GM23248 (cell line): ENCODE measurements at regions not wholly inside any gene's neighbourhood (a gene's known extent, or its start where the extent isn't known, plus 50 kb on each side); places are given as distances from the start of the nearest gene placed in this dataset.

Experiments used
- DNase-seq: peaks from one replicate; pipeline ENCODE4 v3.0.0-alpha.2; 2015
- H2AFZ ChIP-seq: fragments of 200-600 bp; sonication (generic); 2 replicates; pipeline ENCODE4 v1.6.1; 2016; ENCODE audit warnings: antibody characterized with exemption
- H3F3A ChIP-seq: fragments of 200-600 bp; sonication (generic); 2 replicates; pipeline ENCODE4 v1.6.1; 2016; ENCODE audit warnings: mild to moderate bottlenecking, antibody characterized with exemption, mixed run types; ENCODE audit not compliant: insufficient read depth
- H3K27ac ChIP-seq: fragments of 200-600 bp; sonication (generic); 2 replicates; pipeline ENCODE4 v1.5.1; 2016; ENCODE audit warnings: mild to moderate bottlenecking
- H3K27me3 ChIP-seq: fragments of 200-600 bp; sonication (generic); replicated peaks from 2 replicates; pipeline ENCODE4 v1.6.1; 2016; ENCODE audit warnings: mild to moderate bottlenecking; ENCODE audit not compliant: insufficient read depth
- H3K36me3 ChIP-seq: fragments of 200-600 bp; sonication (generic); 2 replicates; pipeline ENCODE4 v1.6.1; 2016; ENCODE audit warnings: low read depth, mild to moderate bottlenecking
- H3K4me1 ChIP-seq: fragments of 200-600 bp; sonication (generic); 2 replicates; pipeline ENCODE4 v1.6.1; 2016; ENCODE audit warnings: mild to moderate bottlenecking; ENCODE audit not compliant: insufficient read depth
- H3K4me2 ChIP-seq: fragments of 200-600 bp; sonication (generic); one replicate; pipeline ENCODE4 v1.6.1; 2016; ENCODE audit warnings: mild to moderate bottlenecking; ENCODE audit not compliant: unreplicated experiment
- H3K4me3 ChIP-seq: fragments of 200-600 bp; sonication (generic); 2 replicates; pipeline ENCODE4 v1.5.1; 2016; ENCODE audit warnings: mild to moderate bottlenecking
- H3K79me2 ChIP-seq: fragments of 200-600 bp; sonication (generic); 2 replicates; pipeline ENCODE4 v1.6.1; 2016; ENCODE audit warnings: mild to moderate bottlenecking; ENCODE audit not compliant: insufficient read depth
- H3K9ac ChIP-seq: fragments of 200-600 bp; sonication (generic); 2 replicates; pipeline ENCODE4 v1.6.1; 2016; ENCODE audit warnings: mild to moderate bottlenecking
- H3K9me2 ChIP-seq: fragments of 200-600 bp; sonication (generic); 2 replicates; pipeline ENCODE4 v1.6.1; 2016; ENCODE audit warnings: mixed run types, mild to moderate bottlenecking, moderate library complexity; ENCODE audit not compliant: insufficient read depth
- H3K9me3 ChIP-seq: fragments of 200-600 bp; sonication (generic); one replicate; pipeline ENCODE4 v1.6.1; 2017; ENCODE audit warnings: low read depth
- H4K20me1 ChIP-seq: fragments of 200-600 bp; sonication (generic); 2 replicates; pipeline ENCODE4 v1.6.0; 2016; ENCODE audit not compliant: insufficient read depth
- EZH2 ChIP-seq: fragments of 200-600 bp; sonication (generic); IDR thresholded peaks from 2 replicates; pipeline ENCODE4 v1.6.1; 2018; ENCODE audit warnings: antibody characterized with exemption, mild to moderate bottlenecking; ENCODE audit not compliant: insufficient read depth, poor library complexity, severe bottlenecking
- EZH2phosphoT487 ChIP-seq: fragments of 200-600 bp; sonication (generic); IDR thresholded peaks from 2 replicates; pipeline ENCODE4 v1.6.1; 2018; ENCODE audit warnings: antibody characterized with exemption, moderate library complexity, mild to moderate bottlenecking, low read depth; ENCODE audit not compliant: insufficient read depth
- WGBS, 2 experiments: methylation state at CpG; one replicate each; pipeline ENCODE4 v1.1.6; 2015 to 2017; ENCODE audit warnings: low lambda C conversion rate in 2 of 2, low coverage in 1 of 2; ENCODE audit errors: missing lambda C conversion rate in 2 of 2; 5-methylcytosine and 5-hydroxymethylcytosine counted together
- in situ Hi-C: fragments of 300-500 bp; cut with MboI; formaldehyde crosslinking; loops from 2 replicates; pipeline ENCODE4 v1.15.0; 2020

DNA sequence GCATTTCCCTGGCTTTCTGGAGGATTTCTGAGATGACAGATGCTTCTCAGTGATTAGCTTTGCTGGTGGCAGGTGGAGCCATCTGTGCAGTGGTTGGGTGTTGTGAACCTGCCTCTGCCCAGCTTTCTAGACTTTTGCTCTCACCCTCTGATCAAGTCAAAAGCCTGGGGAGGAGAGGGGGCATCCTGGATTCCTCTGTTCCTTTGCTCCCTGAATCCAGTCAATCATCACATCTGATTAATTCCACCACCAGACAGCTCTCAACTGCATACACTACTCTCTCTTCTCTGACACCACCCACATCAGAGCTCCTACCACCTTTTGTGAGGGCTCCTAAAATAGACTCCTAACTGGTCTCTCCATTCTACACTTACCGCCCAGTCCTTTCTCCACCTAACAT, 283.5 kb downstream of the WDR11 start:
- Histone ChIP-seq H3K79me2 (no peaks in the 10 kb centered on the region), H3K36me3 (no peaks in the 10 kb centered on the region), H3K9ac (no peak overlapping the region), H3K9me2 (no peaks in the 10 kb centered on the region), H3K9me3 (no peaks in the 10 kb centered on the region), H3K4me3 (no peak overlapping the region), H2AFZ (no peak overlapping the region), H3K27me3 (no peaks in the 10 kb centered on the region), H4K20me1 (no peaks in the 10 kb centered on the region), H3K4me2 (no peak overlapping the region), H3K27ac (no peak overlapping the region), H3K4me1 (no peaks in the 10 kb centered on the region), H3F3A (no peaks in the 10 kb centered on the region)
- DNase-seq: no peak
- WGBS, 2 experiments: 43 to 64% methylated on average over 1 of the region's 1 CpG
- TF ChIP-seq EZH2phosphoT487 (no peak), EZH2 (no peak)
- in situ Hi-C loops: no loop called here

DNA sequence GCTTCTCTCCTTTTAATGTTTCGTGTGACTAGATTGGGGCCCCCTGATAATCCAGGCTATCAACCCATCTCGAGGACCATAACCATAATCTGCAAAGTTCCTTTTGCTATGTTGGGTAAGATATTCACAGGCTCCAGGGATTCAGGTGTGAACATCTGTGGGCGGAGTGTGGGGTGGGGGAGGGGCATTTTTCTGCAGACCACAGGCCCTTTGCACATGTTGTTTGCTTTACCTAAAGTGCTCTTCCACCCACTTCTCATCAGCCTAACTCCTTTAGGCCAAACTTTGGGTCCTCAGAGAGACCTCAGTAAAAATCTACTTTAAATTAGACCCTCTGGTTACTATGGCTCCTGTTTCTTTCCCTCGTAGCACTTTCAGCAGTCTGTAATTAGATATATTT, 284.4 kb downstream of the WDR11 start:
- WGBS, 2 experiments: 47 to 50% methylated on average over 4 of the region's 4 CpGs
- H2AFZ ChIP-seq: no peak overlapping the region
- H3K27ac ChIP-seq: no peak overlapping the region
- H3K4me1 ChIP-seq: no peaks in the 10 kb centered on the region
- no peak overlapping the region for H3K4me3 ChIP-seq
- no peaks in the 10 kb centered on the region for H3K9me3 ChIP-seq
- H3K79me2 ChIP-seq: no peaks in the 10 kb centered on the region
- H3K27me3 ChIP-seq: no peaks in the 10 kb centered on the region
- no peaks in the 10 kb centered on the region for H3K36me3 ChIP-seq
- H3K9ac ChIP-seq: no peak overlapping the region
- no peaks in the 10 kb centered on the region for H4K20me1 ChIP-seq
- H3K4me2 ChIP-seq: no peak overlapping the region
- DNase-seq: no peak
- H3F3A ChIP-seq: no peaks in the 10 kb centered on the region
- no peaks in the 10 kb centered on the region for H3K9me2 ChIP-seq
- in situ Hi-C loops: no loop called here
- TF ChIP-seq EZH2phosphoT487: no peak
- no peak for TF ChIP-seq EZH2

- no peak overlapping the region for H3K4me3 ChIP-seq
- in situ Hi-C loops: no loop called here
- no peaks in the 10 kb centered on the region for H3K27me3 ChIP-seq
- H3K4me2 ChIP-seq: no peak overlapping the region
- no peaks in the 10 kb centered on the region for H3K9me3 ChIP-seq
- WGBS, 2 experiments: 0 to 11% methylated on average over 1 of the region's 1 CpG
- no peaks in the 10 kb centered on the region for H3K79me2 ChIP-seq
- H3K36me3 ChIP-seq: no peaks in the 10 kb centered on the region
- no peaks in the 10 kb centered on the region for H3K9me2 ChIP-seq
- H2AFZ ChIP-seq: no peak overlapping the region
- H3K4me1 ChIP-seq: no peaks in the 10 kb centered on the region
- DNase-seq: no peak
- H3F3A ChIP-seq: no peaks in the 10 kb centered on the region
- no peak for TF ChIP-seq EZH2phosphoT487
- TF ChIP-seq EZH2: no peak
- H3K27ac ChIP-seq: no peak overlapping the region
- no peak overlapping the region for H3K9ac ChIP-seq
- no peaks in the 10 kb centered on the region for H4K20me1 ChIP-seq
Observed at GRCh38 chr10:121137533-121137932, 286.4 kb downstream of the WDR11 start.

DNA sequence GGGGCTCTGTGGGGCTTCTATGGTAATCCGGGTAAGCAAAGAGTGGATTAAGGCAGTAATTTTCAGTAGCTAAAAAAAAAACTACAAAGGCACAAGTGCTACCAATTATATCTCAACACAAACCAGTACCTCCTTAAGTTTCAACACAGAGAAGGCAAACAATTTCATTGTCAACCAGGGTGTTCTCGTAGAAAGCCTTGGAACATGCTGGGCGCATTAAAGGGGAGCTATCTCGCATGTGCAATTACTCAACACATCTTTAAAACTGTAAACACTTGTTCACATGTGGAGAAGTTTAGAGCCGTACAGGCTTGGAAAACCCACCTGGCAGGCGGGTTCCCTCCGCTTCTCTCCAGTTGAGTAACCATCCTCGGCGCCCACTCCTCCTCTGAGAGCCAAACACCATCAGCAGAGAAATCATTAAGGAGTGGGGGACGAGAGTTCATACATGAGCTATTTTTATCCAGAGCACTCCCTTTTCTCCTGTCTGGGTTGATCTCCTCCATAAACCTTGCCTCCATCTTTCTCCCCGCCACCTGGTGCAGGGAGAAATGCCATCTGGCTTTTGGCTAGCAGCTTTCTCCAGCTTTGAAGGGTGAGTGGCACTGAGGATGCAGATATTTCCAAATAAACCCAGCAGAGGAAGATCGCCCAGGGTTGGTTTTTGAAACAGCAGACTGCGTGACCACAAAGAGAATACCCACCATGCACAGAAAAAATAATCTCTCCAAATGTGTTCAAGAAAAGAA, 287.1 kb downstream of the WDR11 start:
- Histone ChIP-seq H3K4me1 (no peaks in the 10 kb centered on the region), H3F3A (no peaks in the 10 kb centered on the region), H3K27ac (no peak overlapping the region), H3K9me3 (no peaks in the 10 kb centered on the region), H3K27me3 (no peaks in the 10 kb centered on the region), H3K4me3 (no peak overlapping the region), H3K9me2 (no peaks in the 10 kb centered on the region), H3K4me2 (no peak overlapping the region), H3K79me2 (no peaks in the 10 kb centered on the region), H2AFZ (no peak overlapping the region), H3K36me3 (no peaks in the 10 kb centered on the region), H3K9ac (no peak overlapping the region), H4K20me1 (no peaks in the 10 kb centered on the region)
- WGBS, 2 experiments: 6 to 7% methylated on average over 13 of the region's 13 CpGs
- DNase-seq: no peak
- TF ChIP-seq EZH2: no peak
- no peak for TF ChIP-seq EZH2phosphoT487
- in situ Hi-C loops: no loop called here
